Ovary (tissue), 7 donors: ENCODE measurements at regions not wholly inside any gene's neighbourhood (a gene's known extent, or its start where the extent isn't known, plus 50 kb on each side); places are given as distances from the start of the nearest gene placed in this dataset.

Experiments used
- DNase-seq, 5 donors: peaks; one replicate each; pipeline ENCODE4 v3.0.0-alpha.2; 2019 to 2020
- H3K27ac ChIP-seq, 2 donors: fragments of 200-600 bp; one replicate each; pipeline versions ENCODE4 v1.5.1 to v1.8.0; 2019 to 2022
- H3K27me3 ChIP-seq: fragments of 200-600 bp; one replicate; pipeline ENCODE4 v1.8.0; 2022
- H3K36me3 ChIP-seq: fragments of 200-600 bp; sonication (generic); one replicate; pipeline ENCODE4 v1.5.1; 2019
- H3K4me1 ChIP-seq: one replicate; pipeline ENCODE4 v1.8.1; 2013; ENCODE audit warnings: mild to moderate bottlenecking, moderate library complexity; ENCODE audit not compliant: insufficient read depth
- H3K4me3 ChIP-seq: fragments of 200-600 bp; sonication (generic); one replicate; pipeline ENCODE4 v1.5.1; 2017
- H3K9me3 ChIP-seq, 2 donors: fragments of 200-600 bp in 1 of 2; sonication (generic) in 1 of 2; one replicate each; pipeline versions ENCODE4 v1.5.1 to v1.8.1; 2013 to 2019; ENCODE audit warnings: mild to moderate bottlenecking in 1 of 2, moderate library complexity in 1 of 2
- EP300 ChIP-seq: sonication (generic); formaldehyde crosslinking; IDR thresholded peaks from one replicate; pipeline ENCODE4 v1.6.1; 2017; ENCODE audit warnings: antibody characterized with exemption
- POLR2A ChIP-seq: fragments of 450-650 bp; IDR thresholded peaks from one replicate; pipeline ENCODE4 v1.6.1; 2017; ENCODE audit warnings: antibody characterized with exemption, mild to moderate bottlenecking, moderate library complexity
- WGBS, 3 donors: extraction: QIAGEN DNeasy Blood & Tissue Kit in 1 of 3; methylation state at CpG; one replicate each; pipeline versions ENCODE4 v1.1.5 to v1.1.7; 2013 to 2017; 5-methylcytosine and 5-hydroxymethylcytosine counted together
- intact Hi-C, 4 donors: fragments of 100-400 bp; cut with DNase I; formaldehyde crosslinking; loops; one replicate each; pipeline versions ENCODE4 v1.11.0 to v1.15.1; 2022 to 2023
- TF ChIP-seq, protein P1 (sequence below), 3 donors: fragments of 450-650 bp in 2 of 3; fragments of 200-600 bp in 1 of 3; IDR thresholded peaks; one replicate each; pipeline versions ENCODE4 v1.5.1 to v1.8.0; 2016 to 2022; ENCODE audit warnings: antibody characterized with exemption in 3 of 3, mild to moderate bottlenecking in 1 of 3
- donor health status: DM: no; HTN: no; CAD: no; lungs with moderate emphysema.
- donor health status: DM: no; HTN: no; CAD: no.
- donor health status: Bipolar disorder and iron deficiency.
- donor health status: DM: no; HTN: no; CAD: no.
- donor health status: DM: yes; HTN: yes; CAD: no.

DNA sequence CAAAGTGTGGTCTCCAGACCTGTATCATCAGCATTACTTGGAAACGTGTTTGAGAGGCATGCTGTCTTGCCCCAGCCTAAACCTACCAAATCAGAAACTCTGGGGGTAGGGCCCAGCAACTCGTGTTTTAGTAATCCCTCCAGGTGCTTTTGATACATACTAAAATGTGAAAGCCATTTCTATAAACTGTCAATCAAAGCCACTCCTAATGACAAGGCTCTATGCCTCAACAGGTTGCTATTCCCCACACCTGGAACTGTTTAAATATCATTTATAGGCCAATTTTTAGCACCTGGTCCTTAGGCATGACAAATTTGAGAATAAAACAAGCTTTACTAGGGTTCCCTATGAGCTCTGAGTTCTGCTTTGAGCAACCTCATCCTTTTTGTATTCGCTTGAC lies 158.7 kb upstream of the NR5A2 start:
- Histone ChIP-seq H3K27me3 (no peaks in the 10 kb centered on the region), H3K4me3 (no peak overlapping the region), H3K27ac (no peak overlapping the region), H3K4me1 (no peaks in the 10 kb centered on the region), H3K36me3 (no peaks in the 10 kb centered on the region), H3K9me3 (no peaks in the 10 kb centered on the region)
- intact Hi-C loops = no loop called here
- no peak for TF ChIP-seq EP300
- no peak for TF ChIP-seq POLR2A
- TF ChIP-seq, protein P1, sequence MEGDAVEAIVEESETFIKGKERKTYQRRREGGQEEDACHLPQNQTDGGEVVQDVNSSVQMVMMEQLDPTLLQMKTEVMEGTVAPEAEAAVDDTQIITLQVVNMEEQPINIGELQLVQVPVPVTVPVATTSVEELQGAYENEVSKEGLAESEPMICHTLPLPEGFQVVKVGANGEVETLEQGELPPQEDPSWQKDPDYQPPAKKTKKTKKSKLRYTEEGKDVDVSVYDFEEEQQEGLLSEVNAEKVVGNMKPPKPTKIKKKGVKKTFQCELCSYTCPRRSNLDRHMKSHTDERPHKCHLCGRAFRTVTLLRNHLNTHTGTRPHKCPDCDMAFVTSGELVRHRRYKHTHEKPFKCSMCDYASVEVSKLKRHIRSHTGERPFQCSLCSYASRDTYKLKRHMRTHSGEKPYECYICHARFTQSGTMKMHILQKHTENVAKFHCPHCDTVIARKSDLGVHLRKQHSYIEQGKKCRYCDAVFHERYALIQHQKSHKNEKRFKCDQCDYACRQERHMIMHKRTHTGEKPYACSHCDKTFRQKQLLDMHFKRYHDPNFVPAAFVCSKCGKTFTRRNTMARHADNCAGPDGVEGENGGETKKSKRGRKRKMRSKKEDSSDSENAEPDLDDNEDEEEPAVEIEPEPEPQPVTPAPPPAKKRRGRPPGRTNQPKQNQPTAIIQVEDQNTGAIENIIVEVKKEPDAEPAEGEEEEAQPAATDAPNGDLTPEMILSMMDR (IDR thresholded peaks at IDR 0.05) = no peak
- 65 to 76% (median 73%) methylated on average over 3 of the region's 3 CpGs for WGBS, 3 donors
- DNase-seq = no peak

- Histone ChIP-seq H3K9me3 (no peaks in the 10 kb centered on the region), H3K27ac (no peak overlapping the region), H3K36me3 (no peaks in the 10 kb centered on the region), H3K4me3 (no peak overlapping the region), H3K4me1 (no peaks in the 10 kb centered on the region), H3K27me3 (no peaks in the 10 kb centered on the region)
- intact Hi-C loops = no loop called here
- TF ChIP-seq EP300 (no peak), POLR2A (no peak)
- TF ChIP-seq, protein P1 (IDR thresholded peaks at IDR 0.05) = no peak
- DNase-seq = no peak
- 6 to 39% (median 11%) methylated on average over 3 of the region's 3 CpGs for WGBS, 3 donors
These were observed 152.2 kb upstream of the NR5A2 start for GRCh38 chr1:199875337-199875736.

DNA sequence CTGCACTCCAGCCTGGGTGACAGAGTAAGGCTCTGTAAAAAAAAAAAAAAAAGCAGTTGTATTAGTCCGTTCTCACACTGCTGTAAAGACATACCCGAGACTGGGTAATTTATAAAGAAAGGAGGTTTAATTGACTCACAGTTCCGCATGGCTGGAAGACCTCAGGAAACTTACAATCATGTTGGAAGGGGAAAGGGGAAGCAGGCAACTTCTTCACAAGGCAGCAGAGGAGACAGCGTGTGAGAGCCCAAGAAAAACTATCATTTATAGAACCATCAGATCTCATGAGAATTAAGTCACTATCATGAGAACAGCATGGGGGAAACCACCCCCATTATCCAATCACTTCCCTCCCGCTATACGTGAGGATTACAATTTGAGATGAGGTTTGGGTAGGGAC lies 151.7 kb upstream of the NR5A2 start:
- H3K36me3 ChIP-seq = no peaks in the 10 kb centered on the region
- H3K9me3 ChIP-seq = no peaks in the 10 kb centered on the region
- no peak overlapping the region for H3K27ac ChIP-seq
- no peak overlapping the region for H3K4me3 ChIP-seq
- no peak for TF ChIP-seq POLR2A
- TF ChIP-seq, protein P1 (IDR thresholded peaks at IDR 0.05) = no peak
- H3K27me3 ChIP-seq = no peaks in the 10 kb centered on the region
- WGBS, 3 donors = 90 to 93% (median 90%) methylated on average over 6 of the region's 6 CpGs
- intact Hi-C loops = no loop called here
- no peak for DNase-seq
- H3K4me1 ChIP-seq = no peaks in the 10 kb centered on the region

DNA sequence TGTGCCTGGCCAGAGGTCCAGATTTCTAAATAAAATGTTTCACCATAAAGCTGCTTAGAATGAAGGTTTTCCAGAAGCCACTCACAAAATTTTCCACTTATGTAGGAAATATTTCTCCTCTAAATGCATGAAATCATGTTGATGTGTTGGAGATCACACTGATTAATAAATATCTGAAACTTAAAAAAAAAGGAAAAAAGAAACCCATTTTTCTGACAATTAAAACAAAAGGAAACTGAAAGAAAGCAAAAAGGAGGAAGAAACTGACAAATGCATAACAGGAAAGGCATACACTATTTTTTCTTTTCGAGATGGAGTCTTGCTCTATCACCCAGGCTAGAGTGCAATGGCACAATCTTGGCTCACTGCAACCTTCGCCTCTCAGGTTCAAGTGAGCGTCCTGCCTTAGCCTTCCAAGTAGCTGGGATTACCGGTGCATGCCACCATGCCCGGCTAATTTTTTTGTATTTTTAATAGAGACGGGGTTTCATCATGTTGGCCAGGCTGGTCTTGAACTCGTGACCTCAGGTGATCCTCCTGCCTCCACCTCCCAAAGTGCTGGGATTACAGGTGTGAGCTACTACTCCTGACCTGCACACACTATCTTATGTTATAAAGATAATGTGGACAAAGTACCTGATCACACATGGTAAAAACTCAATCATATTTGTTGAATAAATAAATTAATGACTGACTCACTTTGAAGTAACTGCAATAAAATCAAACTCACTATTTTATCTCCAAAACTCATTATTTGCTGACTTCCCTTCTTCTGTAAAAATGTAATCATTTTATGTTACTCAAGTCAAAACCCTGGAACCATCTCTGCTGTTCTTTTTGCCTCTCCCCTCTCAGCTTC lies 149.8 kb upstream of the NR5A2 start:
- Histone ChIP-seq H3K4me3 (no peak overlapping the region), H3K27ac (no peak overlapping the region), H3K4me1 (no peaks in the 10 kb centered on the region), H3K27me3 (no peaks in the 10 kb centered on the region), H3K36me3 (no peaks in the 10 kb centered on the region), H3K9me3 (no peaks in the 10 kb centered on the region)
- intact Hi-C loops = no loop called here
- whole genome bisulfite sequencing, 3 donors = 88 to 94% (median 90%) methylated on average over 7 of the region's 7 CpGs
- DNase-seq = no peak
- no peak for TF ChIP-seq EP300

- no peak for DNase-seq
- H3K36me3 ChIP-seq = no peaks in the 10 kb centered on the region
- H3K4me1 ChIP-seq = no peaks in the 10 kb centered on the region
- no peak overlapping the region for H3K4me3 ChIP-seq
- no peaks in the 10 kb centered on the region for H3K9me3 ChIP-seq
- TF ChIP-seq, protein P1 (IDR thresholded peaks at IDR 0.05) = no peak
- no peak for TF ChIP-seq POLR2A
- TF ChIP-seq EP300 = no peak
- H3K27ac ChIP-seq = no peak overlapping the region
- H3K27me3 ChIP-seq = no peaks in the 10 kb centered on the region
- 80 to 83% (median 81%) methylated on average over 4 of the region's 4 CpGs for WGBS, 3 donors
- intact Hi-C loops = no loop called here
These were observed 148.7 kb upstream of the NR5A2 start for GRCh38 chr1:199878823-199879222.
